DOHH2 (cell line): ENCODE measurements at regions not wholly inside any gene's neighbourhood (a gene's known extent, or its start where the extent isn't known, plus 50 kb on each side); places are given as distances from the start of the nearest gene placed in this dataset.

Experiments
- CTCF ChIP-seq: fragments of 200-600 bp; sonication (generic); IDR thresholded peaks from one replicate; pipeline ENCODE4 v1.5.1; 2014; ENCODE audit warnings: antibody characterized with exemption, mild to moderate bottlenecking, low read depth, low read length; ENCODE audit not compliant: poor library complexity, severe bottlenecking
- EZH2phosphoT487 ChIP-seq: fragments of 200-600 bp; sonication (generic); IDR thresholded peaks from 2 replicates; pipeline ENCODE4 v1.6.1; 2017; ENCODE audit warnings: borderline replicate concordance, mild to moderate bottlenecking, antibody characterized with exemption, low read length, moderate library complexity, mixed read lengths

- TF ChIP-seq CTCF (no peak), EZH2phosphoT487 (no peak)
These were observed 886.7 kb downstream of the PLA2G4A start for GRCh38 chr1:187715483-187715882.
